GM18951 (cell line): ENCODE measurements at regions not wholly inside any gene's neighbourhood (a gene's known extent, or its start where the extent isn't known, plus 50 kb on each side); places are given as distances from the start of the nearest gene placed in this dataset.
"Not testable (repeated sequence)": the region's sequence is repeated elsewhere in the genome, so short reads cannot be mapped to it uniquely, and the experiment has no call there.

ENCODE experiments used
- POLR2A ChIP-seq: IDR thresholded peaks from 4 replicates; pipeline ENCODE4 v1.6.1; 2011; ENCODE audit warnings: mild to moderate bottlenecking; ENCODE audit not compliant: insufficient read length, insufficient read depth; ENCODE audit errors: extremely low read depth
- in situ Hi-C: fragments of 300-500 bp; cut with MboI; formaldehyde crosslinking; loops from one replicate; pipeline ENCODE4 v1.12.0; 2022; ENCODE audit warnings: low sequenced_read_pairs, mixed read lengths, inconsistent platforms; ENCODE audit not compliant: unreplicated experiment

DNA sequence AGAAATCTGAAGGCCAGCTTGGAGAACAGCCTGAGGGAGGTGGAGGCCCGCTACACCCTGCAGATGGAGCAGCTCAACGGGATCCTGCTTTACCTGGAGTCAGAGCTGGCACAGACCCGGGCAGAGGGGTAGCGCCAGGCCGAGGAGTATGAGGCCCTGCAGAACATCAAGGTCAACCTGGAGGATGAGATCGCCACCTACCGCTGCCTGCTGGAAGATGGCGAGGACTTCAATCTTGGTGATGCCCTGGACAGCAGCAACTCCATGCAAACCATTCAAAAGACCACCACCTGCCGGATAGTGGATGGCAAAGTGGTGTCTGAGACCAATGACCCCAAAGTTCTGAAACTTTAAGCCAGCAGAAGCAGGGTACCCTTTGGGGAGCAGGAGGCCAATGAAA is 318.4 kb downstream of the ZFHX3 start:
- in situ Hi-C loops, result not testable (repeated sequence)

DNA sequence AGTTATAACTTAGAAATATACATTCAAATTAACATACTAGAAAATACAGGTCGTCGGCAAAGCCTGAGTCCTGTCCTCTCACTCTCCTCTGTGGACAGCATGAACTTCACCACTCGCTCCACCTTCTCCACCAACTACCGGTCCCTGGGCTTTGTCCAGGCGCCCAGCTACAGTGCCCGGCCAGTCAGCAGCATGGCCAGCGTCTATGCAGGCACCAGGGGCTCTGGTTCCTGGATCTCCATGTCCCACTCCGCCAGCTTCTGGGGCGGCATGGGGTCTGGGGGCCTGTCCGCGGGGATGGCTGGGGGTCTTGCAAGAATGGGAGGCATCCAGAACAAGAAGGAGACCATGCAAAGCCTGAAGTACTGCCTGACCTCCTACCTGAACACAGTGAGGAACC is 319.4 kb downstream of the ZFHX3 start:
- in situ Hi-C loops, result no loop called here
- no peak for TF ChIP-seq POLR2A

DNA sequence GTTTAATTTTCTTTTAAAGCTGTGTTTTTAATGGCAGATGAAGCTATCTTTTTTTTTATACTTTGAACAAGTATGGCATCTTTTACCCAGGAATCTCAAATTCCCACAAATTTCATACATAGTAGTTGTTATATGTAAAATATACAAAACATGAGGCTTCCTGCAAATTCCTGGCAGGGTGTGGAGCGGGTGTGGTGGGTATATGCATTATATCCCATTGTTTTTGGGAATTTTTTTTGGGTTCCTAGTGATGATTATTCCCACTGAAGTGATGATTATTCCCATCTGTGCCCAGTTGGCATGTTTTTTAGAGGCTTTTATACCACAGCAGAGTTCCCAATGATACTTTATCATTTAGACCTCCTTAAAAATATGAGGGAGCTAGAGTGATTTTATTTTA is 320.4 kb downstream of the ZFHX3 start:
- in situ Hi-C loops, result no loop called here
- no peak for TF ChIP-seq POLR2A

DNA sequence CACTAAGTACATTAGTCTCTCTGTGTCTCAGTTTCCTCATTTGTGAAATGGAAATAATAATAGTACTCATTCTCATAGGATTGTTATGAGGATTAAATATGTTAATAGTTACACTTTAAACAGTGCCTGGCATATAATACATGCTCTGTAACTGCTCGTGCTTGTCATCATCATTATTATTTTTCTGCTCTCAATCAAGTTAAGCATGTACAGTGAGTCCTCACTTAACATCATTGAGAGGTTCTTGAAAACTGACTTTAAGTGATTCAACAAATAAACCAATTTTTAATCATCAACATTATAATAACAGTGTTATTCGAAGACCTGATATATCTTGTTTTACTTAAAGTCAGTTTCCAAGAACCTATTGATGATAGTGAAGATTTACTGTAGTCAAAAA is 322.3 kb downstream of the ZFHX3 start:
- in situ Hi-C loops, result no loop called here
- TF ChIP-seq POLR2A, result no peak

DNA sequence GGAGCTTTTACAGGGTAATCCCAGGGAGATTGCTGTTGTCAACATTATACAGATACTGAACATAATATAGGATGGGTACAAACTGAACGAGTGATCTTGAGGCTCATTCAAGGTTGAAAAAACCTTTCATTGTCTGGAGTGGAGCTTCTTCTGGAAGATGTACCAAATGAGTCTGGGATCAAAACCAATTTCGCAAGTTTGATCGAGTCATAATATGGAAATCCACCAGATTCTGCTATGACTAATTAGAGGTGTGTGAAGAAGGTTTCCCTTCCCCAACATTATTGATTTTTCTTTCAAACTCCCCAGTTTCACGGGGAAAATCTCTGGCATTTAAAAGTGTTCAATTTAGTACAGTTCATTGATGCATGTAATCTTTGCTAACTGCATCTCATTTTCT is 324.1 kb downstream of the ZFHX3 start:
- in situ Hi-C loops, result no loop called here
- TF ChIP-seq POLR2A, result no peak

DNA sequence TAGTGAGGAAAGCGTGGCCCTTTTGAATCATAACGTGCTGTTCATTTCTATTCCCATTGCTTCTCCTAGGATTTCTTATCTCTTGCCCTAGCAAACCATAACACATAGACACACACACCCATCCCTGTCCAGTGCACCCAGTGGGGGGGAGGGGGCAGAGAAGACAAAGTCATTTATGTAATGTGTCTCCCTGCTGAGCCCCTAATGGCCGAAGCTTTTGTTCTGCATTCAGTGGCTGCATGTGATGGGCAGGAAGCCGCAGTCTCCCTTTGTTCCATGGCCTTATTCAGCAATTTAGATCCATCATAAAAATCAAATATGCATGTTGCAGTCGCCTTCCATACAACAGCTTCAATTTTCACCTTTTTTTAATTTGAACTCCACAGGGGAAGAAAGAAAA is 325.4 kb downstream of the ZFHX3 start:
- in situ Hi-C loops, result no loop called here

DNA sequence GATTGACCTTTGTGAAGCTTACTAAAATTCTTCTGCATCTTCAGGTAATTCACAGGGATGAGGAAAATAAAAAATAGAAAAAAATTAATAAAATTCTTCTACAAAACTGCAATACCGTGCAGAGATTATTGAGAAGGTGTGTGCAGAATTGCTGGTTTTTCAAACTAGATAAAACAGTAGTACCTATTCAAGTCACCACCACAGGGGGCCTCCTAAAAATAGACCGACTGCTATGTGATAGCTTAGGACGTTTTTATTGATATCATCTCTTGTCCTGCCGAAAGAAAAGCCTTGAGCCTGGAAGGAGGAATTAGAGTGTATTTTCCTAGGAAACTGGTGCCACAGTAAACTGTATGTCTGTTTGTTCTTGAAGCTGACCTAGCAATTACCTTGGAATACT is 325.9 kb downstream of the ZFHX3 start:
- TF ChIP-seq POLR2A, result no peak
- in situ Hi-C loops, result no loop called here

More for the DNA sequence above, 325.4 kb downstream of the ZFHX3 start:
- TF ChIP-seq POLR2A, result no peak

DNA sequence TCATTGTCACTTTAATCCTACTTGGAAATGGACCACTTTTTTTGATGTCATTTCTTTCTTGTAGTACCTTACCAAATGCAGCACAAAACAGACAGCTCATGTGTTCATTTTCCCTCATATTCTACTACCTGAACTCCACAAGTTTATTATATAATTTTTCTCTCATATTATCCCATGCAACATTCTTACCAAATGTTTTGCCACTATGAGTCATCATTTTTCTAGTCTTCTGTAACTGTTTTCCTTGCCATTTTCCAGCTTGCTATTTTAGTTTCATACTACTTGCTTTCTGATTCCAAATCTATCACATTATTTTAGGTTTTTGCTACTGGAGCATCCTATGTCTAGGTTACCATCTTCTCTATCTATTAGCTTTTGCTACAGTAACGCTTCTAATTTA is 332.7 kb downstream of the ZFHX3 start:
- TF ChIP-seq POLR2A, result no peak
- in situ Hi-C loops, result no loop called here

DNA sequence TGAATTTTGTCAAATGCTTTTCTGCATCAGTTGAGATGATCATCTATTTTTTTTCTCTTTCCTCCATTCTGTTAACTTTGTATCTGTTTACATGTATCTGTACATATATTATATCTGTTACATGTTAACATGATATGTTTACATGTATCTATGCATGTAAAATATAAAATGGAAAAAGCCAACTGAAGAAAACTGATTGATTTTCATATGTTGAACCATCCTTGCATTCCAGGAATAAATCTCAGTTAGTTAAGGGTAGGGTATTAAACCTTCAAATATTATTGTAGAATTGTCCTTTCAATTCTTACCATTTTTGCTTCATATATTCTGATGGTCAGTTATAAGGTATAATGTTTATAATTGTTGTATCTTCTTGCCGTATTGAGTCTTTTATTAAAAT is 336.1 kb downstream of the ZFHX3 start:
- no peak for TF ChIP-seq POLR2A
- in situ Hi-C loops, result no loop called here

DNA sequence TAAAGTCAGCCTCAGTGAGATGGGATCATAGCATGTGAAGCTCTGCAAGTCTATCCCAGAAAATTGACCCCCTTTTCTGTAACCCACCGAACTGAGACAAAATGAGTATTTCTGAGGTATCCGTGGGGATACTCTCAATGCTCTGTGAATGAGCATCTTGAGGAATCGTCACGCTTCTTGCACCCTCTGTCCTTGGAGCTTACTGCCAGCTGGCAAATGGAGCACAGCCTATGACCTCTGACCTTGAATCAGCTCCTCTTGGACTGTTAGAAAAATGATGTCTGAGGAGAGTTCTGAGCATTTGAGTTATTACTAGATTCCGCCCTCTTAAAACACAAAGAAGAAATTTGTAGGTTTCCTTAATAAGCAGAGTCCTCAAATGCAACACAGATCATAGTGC is 342.1 kb downstream of the ZFHX3 start:
- in situ Hi-C loops, result no loop called here
- no peak for TF ChIP-seq POLR2A

DNA sequence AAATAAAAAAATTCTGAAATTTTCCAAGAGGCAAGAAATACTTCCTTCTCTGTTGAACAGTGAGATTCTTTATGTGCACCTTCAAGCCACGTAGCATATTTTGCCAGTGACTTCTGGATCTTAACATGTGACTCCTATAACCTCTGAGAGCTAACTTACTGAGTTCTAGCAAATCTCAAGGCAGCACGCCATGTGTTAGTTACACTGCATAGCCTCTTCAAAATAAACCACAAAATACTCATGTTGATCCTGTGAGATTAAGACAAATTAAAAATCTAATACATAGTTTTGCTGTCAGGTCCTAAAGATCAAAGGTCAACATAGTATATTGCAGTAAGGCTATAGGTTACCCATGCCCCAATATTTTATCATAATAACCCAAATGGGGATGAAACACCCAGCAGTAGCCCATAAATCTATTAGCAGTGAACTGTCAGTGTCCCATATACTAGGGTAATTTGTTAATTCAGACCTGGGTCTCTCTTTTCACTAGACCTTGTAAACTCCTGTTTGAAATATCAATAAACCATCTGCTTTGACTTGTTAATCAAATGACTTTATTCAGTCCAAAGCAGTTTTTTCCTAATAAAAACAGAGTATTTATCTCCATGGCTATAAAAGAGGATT is 343.1 kb downstream of the ZFHX3 start:
- no peak for TF ChIP-seq POLR2A
- in situ Hi-C loops, result no loop called here

DNA sequence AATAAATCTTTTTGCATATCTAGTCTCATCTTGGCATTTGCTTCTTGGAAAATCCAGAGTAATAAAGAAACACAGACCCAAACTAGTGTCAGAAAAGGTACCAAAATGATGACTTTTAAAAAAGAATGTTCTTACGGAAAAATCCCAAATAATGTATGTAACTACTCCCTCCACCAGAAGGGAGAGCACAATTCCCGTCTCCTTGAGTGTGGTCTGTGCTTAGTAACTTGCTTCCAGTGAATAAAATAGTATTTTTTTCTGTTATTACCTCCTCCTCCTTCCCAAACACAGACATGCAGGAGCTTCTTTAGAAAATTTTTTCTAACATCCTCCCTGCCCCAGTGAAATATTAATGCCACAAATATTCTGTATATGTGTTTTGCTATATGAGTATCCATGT is 358.1 kb downstream of the ZFHX3 start:
- no peak for TF ChIP-seq POLR2A
- in situ Hi-C loops, result no loop called here

DNA sequence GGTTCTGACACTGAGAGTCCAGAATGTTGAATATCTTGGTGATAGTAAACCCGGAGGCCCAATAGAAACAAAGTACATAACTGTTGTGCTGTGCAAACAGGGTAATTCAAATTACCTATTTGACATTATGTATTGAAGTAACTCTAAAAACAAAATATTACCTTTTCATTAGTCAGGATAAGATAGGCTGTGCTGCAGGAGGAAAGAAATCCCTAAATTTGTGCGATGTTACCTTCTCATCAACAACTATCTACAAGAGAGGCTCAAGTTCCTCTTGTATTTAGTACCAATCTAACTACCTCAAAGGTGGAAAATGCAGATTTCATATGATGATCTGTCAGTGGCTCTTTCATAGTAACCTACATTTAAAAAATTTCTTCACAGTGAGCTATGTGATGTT is 367.2 kb downstream of the ZFHX3 start:
- TF ChIP-seq POLR2A, result no peak
- in situ Hi-C loops, result no loop called here

DNA sequence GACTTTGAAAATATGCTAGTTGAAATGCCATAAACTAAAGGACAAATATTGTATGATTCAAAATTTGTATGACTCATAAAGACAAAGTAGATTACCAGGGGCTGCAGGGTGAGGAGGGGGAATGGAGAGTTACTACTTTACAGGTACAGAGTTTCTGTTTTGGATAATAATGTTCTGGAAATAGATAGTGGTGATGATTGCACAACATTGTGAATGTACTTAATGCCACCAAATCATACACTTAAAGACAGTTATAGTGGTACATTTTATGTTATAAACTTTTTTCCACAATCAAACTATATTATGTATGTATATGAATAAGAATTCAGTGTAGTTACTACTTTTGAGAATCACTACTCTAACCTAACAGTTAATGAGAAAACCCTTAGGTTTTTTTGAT is 368.1 kb downstream of the ZFHX3 start:
- in situ Hi-C loops, result no loop called here
- no peak for TF ChIP-seq POLR2A
